Right lobe of liver (tissue), 4 donors: ENCODE measurements at regions not wholly inside any gene's neighbourhood (a gene's known extent, or its start where the extent isn't known, plus 50 kb on each side); places are given as distances from the start of the nearest gene placed in this dataset.

Experiments used
- CTCF ChIP-seq, 4 donors: fragments of 200-600 bp in 3 of 4; fragments of 450-650 bp in 1 of 4; IDR thresholded peaks; one replicate each; pipeline versions ENCODE4 v1.5.1 to v1.8.0; 2016 to 2022; ENCODE audit warnings: antibody characterized with exemption in 4 of 4, mild to moderate bottlenecking in 2 of 4
- POLR2A ChIP-seq: fragments of 450-650 bp; IDR thresholded peaks from one replicate; pipeline ENCODE4 v1.6.1; 2017; ENCODE audit warnings: antibody characterized with exemption, mild to moderate bottlenecking
- donor health status: DM: no; HTN: no; CAD: no.
- donor health status: DM: no; HTN: no; CAD: no.
- donor health status: DM: no; HTN: yes; CAD: no.

DNA sequence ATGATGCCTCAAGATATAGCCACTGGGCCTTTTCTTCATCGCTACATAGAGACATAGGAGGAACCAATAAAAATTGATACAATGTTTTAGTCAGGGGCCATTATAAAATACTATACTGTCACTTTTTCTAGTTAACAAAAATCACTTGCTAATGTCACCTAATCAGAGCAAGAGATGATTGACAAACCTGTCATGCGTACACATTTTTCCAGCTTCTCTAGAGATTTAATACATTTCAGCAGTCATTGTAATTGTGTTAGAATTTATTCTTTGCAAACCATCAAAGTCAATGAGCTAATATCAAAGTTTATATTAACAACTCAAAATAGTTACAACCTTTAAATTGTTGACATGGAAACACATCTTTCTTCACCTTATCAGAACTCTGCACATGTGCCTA is 513.6 kb upstream of the SEMA6A start:
- no peak for TF ChIP-seq CTCF (IDR thresholded peaks at IDR 0.05)
- no peak for TF ChIP-seq POLR2A
